ENCODE measurements at regions not wholly inside any gene's neighbourhood (a gene's known extent, or its start where the extent isn't known, plus 50 kb on each side); places are given as distances from the start of the nearest gene placed in this dataset.

DNA sequence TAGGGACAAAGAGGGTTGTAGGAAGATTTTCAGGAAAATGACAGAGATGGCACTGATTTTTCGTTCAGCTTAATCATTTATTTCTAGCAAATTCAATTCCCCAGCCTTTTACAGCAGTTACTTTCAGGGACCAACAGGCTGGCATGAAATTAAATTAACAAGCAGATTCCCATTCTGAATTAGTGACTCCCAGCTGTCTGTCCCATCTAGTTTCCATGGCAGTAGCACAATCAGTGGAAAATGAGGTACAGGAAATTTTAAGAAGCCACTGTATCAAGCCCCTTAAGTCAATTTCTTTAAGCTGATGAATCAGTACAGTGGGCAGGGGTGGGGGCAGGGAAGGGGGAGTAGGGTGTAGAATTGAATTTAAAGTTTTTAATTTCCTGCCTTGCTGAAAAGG, 121.1 kb upstream of the TEX13C start:
- no peak overlapping the region for H3K27ac ChIP-seq (ENCODE audit: low read depth, low read length)
- no peak overlapping the region for H3K9ac ChIP-seq (ENCODE audit: low read length)
- H3K4me3 ChIP-seq (ENCODE audit: low read depth, low read length): no peak overlapping the region
- H3K36me3 ChIP-seq (ENCODE audit: control insufficient read depth, insufficient read depth, low read length): no peaks in the 10 kb centered on the region
- H3K9me3 ChIP-seq (ENCODE audit: control insufficient read depth, insufficient read depth, low read depth, low read length): no peaks in the 10 kb centered on the region
- H3K4me1 ChIP-seq (ENCODE audit: control insufficient read depth, insufficient read depth, low read length): peaks cover 8% of the 10 kb centered on the region; the same call in 1 of the 2 replicates
- peaks cover 38% of the 10 kb centered on the region for H3K27me3 ChIP-seq (ENCODE audit: control insufficient read depth, insufficient read depth, low read length)

DNA sequence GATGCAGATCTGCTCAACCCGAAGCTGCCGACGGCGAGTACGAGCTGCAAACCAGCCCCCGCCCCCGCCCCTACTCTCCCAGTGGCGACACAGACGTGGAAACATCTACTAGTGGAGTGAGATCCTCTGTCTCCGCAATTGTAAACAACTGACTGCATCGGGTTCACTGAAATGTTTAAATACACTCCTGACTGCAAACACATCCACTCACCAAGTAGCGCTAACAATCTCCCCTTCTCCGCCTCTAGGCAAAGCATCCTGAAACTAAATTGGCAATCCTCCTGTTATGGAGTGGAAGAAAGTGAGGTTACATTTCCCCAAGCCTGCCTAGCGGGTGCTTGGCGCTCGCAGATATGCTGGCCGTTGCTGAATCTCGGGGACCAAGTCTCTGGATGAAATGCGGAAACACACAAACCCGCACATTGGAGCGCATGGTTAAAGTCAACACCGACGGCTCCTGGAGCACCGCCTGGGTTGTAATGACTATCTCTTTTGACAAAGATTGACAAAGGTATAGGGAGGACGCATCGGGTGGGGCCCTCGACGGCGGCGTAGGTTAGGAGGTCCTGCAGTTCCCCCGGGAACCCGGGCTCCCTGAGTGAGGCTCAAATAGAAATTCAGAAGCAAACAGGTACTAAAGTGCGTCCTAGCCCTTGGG, 117.0 kb upstream of the TEX13C start:
- peaks cover 45% of the 10 kb centered on the region for H3K27me3 ChIP-seq (ENCODE audit: control insufficient read depth, insufficient read depth, low read length)
- no peaks in the 10 kb centered on the region for H3K9me3 ChIP-seq (ENCODE audit: control insufficient read depth, insufficient read depth, low read depth, low read length)
- H3K9ac ChIP-seq (ENCODE audit: low read length): peak overlapping the region; percentile 63
- H3K4me1 ChIP-seq (ENCODE audit: control insufficient read depth, insufficient read depth, low read length): peaks cover 19% of the 10 kb centered on the region
- no peak overlapping the region for H3K27ac ChIP-seq (ENCODE audit: low read depth, low read length)
- H3K4me3 ChIP-seq (ENCODE audit: low read depth, low read length): peak overlapping the region; percentile 83
- H3K36me3 ChIP-seq (ENCODE audit: control insufficient read depth, insufficient read depth, low read length): no peaks in the 10 kb centered on the region

DNA sequence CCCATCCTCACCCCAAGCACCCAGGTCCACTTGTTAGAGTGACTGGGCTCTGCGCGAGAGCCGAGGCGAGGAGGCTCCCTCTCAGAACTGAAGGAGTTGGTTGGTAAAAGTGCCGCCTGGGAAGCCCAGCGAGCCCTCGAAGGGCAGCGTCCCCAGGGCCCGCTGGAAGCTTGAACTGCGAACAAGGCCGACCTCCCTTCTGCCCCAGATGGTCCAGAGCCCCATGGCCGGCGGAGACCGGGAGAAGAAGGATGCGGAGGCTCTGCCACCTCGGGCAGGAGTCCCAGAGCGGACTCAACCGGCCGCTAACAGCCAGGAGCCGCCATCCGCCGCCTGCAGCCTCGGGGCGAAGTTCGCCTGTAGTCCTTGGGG, 116.3 kb upstream of the TEX13C start:
- H3K36me3 ChIP-seq (ENCODE audit: control insufficient read depth, insufficient read depth, low read length): no peaks in the 10 kb centered on the region
- H3K4me1 ChIP-seq (ENCODE audit: control insufficient read depth, insufficient read depth, low read length): peaks cover 19% of the 10 kb centered on the region
- H3K27me3 ChIP-seq (ENCODE audit: control insufficient read depth, insufficient read depth, low read length): peaks cover 45% of the 10 kb centered on the region
- H3K4me3 ChIP-seq (ENCODE audit: low read depth, low read length): peak overlapping the region; percentile 83
- peak overlapping the region; percentile 63 for H3K9ac ChIP-seq (ENCODE audit: low read length)
- H3K27ac ChIP-seq (ENCODE audit: low read depth, low read length): no peak overlapping the region
- H3K9me3 ChIP-seq (ENCODE audit: control insufficient read depth, insufficient read depth, low read depth, low read length): no peaks in the 10 kb centered on the region

DNA sequence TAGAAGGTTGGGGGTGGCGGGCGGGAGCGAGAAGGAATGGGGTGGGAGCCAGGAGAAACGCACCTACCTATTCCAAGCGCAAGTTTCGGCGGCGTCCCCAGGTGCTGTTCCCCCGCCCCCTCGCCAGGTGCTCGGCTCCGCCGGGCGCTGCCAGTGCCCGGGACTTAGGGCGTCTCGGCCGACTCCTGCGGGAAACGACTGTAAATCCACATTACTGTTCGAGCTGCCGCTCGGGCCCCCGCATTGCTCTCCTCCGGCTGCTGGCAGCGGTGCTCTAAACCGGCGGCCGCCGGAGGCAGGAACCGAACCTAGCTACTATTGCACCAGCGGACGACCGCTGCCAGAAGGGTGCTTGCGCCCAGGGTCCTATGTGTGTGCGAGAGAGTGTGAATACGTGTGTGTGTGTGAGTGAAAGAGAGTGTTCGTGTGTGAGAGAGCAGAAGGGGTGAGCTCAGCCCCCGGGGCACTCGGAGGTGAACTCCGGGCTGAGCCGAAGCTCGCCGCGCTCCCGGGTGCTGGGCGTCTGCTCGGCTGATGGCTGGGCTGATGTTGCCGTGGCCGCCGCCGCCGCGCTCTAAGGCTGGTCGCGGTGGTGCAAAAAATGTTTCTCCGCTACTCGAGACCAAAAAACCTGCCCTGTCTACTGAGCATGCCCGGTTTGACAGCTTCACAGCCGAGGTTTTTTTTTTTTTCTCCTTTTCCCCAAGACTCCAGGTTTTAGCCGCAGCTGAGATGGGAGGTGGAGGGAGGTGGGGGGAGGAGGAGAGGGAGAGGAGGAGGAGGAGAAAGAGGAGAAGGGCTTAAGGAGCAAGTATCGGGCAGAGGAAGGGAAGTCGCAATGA, 115.7 kb upstream of the TEX13C start:
- H3K4me1 ChIP-seq (ENCODE audit: control insufficient read depth, insufficient read depth, low read length): peaks cover 19% of the 10 kb centered on the region
- no peak overlapping the region for H3K27ac ChIP-seq (ENCODE audit: low read depth, low read length)
- H3K27me3 ChIP-seq (ENCODE audit: control insufficient read depth, insufficient read depth, low read length): peaks cover 45% of the 10 kb centered on the region
- H3K36me3 ChIP-seq (ENCODE audit: control insufficient read depth, insufficient read depth, low read length): no peaks in the 10 kb centered on the region
- peak overlapping the region; percentile 77 for H3K9ac ChIP-seq (ENCODE audit: low read length)
- H3K9me3 ChIP-seq (ENCODE audit: control insufficient read depth, insufficient read depth, low read depth, low read length): no peaks in the 10 kb centered on the region
- peak overlapping the region; percentile 83 for H3K4me3 ChIP-seq (ENCODE audit: low read depth, low read length)

DNA sequence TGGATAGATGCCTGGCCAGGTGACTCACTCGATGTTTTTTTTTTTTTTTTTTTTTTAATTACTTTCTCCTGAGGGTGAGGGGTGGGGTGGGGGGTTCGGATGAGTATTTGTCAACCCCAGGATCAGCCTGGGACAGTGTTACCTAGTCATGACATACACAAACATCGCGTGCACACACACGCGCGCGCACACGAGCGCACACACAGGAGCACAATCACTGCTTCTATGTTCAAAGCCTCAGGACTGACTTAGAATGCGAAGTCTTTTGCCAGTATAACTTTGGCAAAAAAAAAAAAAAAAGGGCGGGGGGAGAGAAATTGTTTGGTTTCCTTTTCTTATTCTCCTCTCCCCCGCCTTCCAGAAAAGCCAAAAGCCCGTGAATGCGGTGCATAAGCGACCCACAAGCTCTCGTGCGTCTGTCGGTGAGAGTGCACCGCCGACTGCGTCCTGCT, 115.0 kb upstream of the TEX13C start:
- Histone ChIP-seq H3K4me3 (ENCODE audit: low read depth, low read length) (peak overlapping the region; percentile 83), H3K9ac (ENCODE audit: low read length) (peak overlapping the region; percentile 12), H3K36me3 (ENCODE audit: control insufficient read depth, insufficient read depth, low read length) (no peaks in the 10 kb centered on the region), H3K4me1 (ENCODE audit: control insufficient read depth, insufficient read depth, low read length) (peaks cover 21% of the 10 kb centered on the region), H3K9me3 (ENCODE audit: control insufficient read depth, insufficient read depth, low read depth, low read length) (no peaks in the 10 kb centered on the region), H3K27me3 (ENCODE audit: control insufficient read depth, insufficient read depth, low read length) (peaks cover 44% of the 10 kb centered on the region), H3K27ac (ENCODE audit: low read depth, low read length) (no peak overlapping the region)

DNA sequence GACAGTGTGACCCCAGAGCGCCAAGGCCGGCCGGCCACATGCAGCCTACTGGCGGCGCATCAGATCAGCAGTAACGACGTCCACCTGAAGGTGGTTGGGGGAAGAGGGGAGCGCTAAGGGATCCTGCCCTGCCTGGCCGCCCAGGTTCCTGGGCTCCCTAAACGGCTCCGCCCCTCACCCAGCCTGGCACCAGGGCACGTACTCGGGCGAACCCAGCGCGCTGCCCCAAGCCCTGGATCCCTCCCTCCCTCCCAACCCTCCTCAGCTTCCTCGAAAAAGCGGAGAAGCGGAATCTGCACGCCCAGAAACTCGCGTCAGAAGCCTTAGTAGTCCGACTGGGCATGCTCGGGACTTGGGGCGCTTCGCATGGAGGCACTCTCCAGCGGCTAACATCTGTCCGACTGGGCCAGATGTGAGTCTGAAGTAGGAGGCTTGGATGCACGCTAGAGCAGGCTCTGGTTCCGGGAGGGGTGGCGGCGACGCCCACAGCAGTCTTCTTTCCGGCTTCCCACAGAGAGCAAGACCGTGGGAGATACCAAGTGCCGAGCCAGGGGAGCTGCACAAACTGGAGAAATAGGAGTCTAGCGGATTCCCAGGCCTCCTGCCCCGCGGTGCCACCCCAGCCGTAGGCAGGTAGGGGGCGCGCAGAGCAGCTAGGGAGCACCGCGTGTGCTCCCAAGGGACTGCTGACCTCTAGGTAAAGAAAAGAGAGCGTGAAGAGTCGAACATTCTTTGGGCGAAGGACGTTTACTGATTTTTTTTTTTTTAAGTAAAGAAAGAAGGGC, 114.3 kb upstream of the TEX13C start:
- H3K36me3 ChIP-seq (ENCODE audit: control insufficient read depth, insufficient read depth, low read length): no peaks in the 10 kb centered on the region
- H3K4me3 ChIP-seq (ENCODE audit: low read depth, low read length): peak overlapping the region; percentile 83
- H3K9me3 ChIP-seq (ENCODE audit: control insufficient read depth, insufficient read depth, low read depth, low read length): no peaks in the 10 kb centered on the region
- H3K4me1 ChIP-seq (ENCODE audit: control insufficient read depth, insufficient read depth, low read length): peaks cover 27% of the 10 kb centered on the region
- peaks cover 39% of the 10 kb centered on the region for H3K27me3 ChIP-seq (ENCODE audit: control insufficient read depth, insufficient read depth, low read length)
- H3K9ac ChIP-seq (ENCODE audit: low read length): peak overlapping the region; percentile 75
- peak overlapping the region; percentile 15; the same call in 1 of the 2 replicates for H3K27ac ChIP-seq (ENCODE audit: low read depth, low read length)

DNA sequence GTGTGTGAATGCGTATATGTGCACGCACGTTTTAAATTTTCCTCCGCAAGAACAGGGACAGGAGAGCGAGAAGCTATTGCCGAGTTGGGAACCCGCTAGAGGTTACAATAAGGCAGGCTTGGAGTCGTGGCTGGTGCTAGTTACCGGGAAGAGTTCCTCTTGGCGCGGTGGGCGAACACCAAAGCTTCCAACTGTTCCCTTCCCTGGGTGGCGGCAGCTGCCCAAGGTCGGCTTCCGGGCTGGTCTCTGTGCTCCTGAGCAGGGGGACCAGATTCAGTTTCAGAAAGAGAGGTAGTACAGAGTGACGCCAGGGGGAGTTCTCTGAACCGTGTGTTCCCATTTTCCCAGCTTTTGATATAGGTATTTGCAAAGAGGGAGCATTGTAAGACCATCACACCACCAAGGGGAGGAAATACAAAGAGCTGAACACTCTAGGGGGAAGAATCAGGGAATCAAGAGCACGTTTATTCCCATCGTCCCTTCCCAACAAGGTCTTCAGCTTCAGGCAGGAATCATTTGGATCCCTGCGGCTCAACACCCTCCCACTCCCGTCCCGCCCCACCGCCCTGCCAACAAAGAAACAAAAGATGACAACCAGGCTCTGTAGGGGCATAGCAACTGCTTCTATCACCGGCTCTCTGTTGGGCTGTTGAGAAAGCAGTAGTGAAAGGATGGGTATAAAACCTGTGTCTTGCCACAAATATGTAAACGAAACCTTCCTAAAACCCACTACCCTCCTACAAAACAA, 113.6 kb upstream of the TEX13C start:
- Histone ChIP-seq H3K9me3 (ENCODE audit: control insufficient read depth, insufficient read depth, low read depth, low read length) (no peaks in the 10 kb centered on the region), H3K9ac (ENCODE audit: low read length) (peak overlapping the region; percentile 75), H3K27ac (ENCODE audit: low read depth, low read length) (peak overlapping the region; percentile 15; the same call in 1 of the 2 replicates), H3K36me3 (ENCODE audit: control insufficient read depth, insufficient read depth, low read length) (no peaks in the 10 kb centered on the region), H3K4me1 (ENCODE audit: control insufficient read depth, insufficient read depth, low read length) (peaks cover 30% of the 10 kb centered on the region), H3K27me3 (ENCODE audit: control insufficient read depth, insufficient read depth, low read length) (peaks cover 31% of the 10 kb centered on the region), H3K4me3 (ENCODE audit: low read depth, low read length) (peak overlapping the region; percentile 83)

DNA sequence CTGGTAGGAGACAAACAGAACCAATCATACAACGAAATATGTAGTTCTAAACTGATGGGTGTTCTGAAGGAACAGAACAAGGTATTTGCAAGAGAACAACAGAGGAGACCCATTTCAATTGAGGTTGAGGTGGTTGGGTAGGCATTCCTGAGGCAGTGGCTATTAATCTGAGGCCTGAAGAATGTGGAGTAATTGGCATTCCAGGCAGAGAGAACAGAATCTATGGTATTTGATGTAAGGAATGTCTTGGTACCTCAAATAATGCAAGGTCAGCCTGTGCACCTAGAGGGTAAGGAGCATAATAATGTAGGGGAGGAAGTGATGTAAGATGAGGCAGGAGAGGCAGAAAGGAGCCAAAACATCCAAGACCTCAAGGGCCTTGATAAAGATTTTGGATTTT, 109.5 kb upstream of the TEX13C start:
- Histone ChIP-seq H3K9me3 (ENCODE audit: control insufficient read depth, insufficient read depth, low read depth, low read length) (no peaks in the 10 kb centered on the region), H3K9ac (ENCODE audit: low read length) (no peak overlapping the region), H3K4me1 (ENCODE audit: control insufficient read depth, insufficient read depth, low read length) (peaks cover 22% of the 10 kb centered on the region), H3K4me3 (ENCODE audit: low read depth, low read length) (no peak overlapping the region), H3K36me3 (ENCODE audit: control insufficient read depth, insufficient read depth, low read length) (no peaks in the 10 kb centered on the region), H3K27me3 (ENCODE audit: control insufficient read depth, insufficient read depth, low read length) (no peaks in the 10 kb centered on the region), H3K27ac (ENCODE audit: low read depth, low read length) (no peak overlapping the region)

DNA sequence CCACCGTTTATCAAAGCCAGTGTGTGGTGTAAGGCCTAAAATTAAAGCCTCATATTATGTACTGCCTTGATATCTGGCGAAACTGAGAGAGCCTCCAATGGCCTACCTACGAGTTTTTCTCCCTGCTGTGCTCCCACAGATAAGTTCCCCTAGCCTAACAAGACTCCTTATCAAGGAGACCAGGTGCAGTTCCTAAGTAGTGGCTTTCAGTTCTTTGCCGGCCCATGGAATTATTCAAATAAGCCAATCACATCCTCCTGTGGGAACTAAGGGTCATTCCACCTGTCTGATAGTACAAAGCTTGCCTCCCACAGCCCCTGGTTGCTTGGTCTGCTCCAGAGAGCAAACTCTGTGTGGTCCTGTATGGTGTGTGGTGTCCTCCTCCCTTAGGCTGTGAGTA, 99.8 kb upstream of the TEX13C start:
- Histone ChIP-seq H3K36me3 (ENCODE audit: control insufficient read depth, insufficient read depth, low read length) (no peaks in the 10 kb centered on the region), H3K9me3 (ENCODE audit: control insufficient read depth, insufficient read depth, low read depth, low read length) (no peaks in the 10 kb centered on the region), H3K9ac (ENCODE audit: low read length) (no peak overlapping the region), H3K27ac (ENCODE audit: low read depth, low read length) (no peak overlapping the region), H3K27me3 (ENCODE audit: control insufficient read depth, insufficient read depth, low read length) (no peaks in the 10 kb centered on the region; the same call in 1 of the 2 replicates), H3K4me1 (ENCODE audit: control insufficient read depth, insufficient read depth, low read length) (no peaks in the 10 kb centered on the region), H3K4me3 (ENCODE audit: low read depth, low read length) (no peak overlapping the region)

DNA sequence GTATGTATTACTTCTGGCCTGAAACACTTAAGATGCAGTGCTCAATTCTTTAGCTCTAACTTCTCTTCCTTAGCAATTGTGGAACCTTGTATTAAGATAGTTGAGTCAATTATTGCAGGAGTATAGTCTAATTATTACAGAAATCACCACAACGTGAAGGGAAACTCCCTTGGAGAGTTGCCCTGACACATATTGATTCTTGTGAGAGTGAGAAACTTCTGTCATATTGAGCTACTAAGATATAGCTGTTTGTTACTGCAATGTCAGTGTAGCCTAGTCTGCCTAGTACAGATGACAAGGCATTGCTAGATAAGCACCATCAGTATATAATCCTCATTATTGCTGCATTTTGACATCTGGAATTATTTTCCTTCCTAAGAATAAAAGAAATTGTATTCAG, 82.7 kb upstream of the TEX13C start:
- no peak overlapping the region for H3K4me3 ChIP-seq (ENCODE audit: low read depth, low read length)
- no peaks in the 10 kb centered on the region; the same call in 1 of the 2 replicates for H3K27me3 ChIP-seq (ENCODE audit: control insufficient read depth, insufficient read depth, low read length)
- no peaks in the 10 kb centered on the region for H3K4me1 ChIP-seq (ENCODE audit: control insufficient read depth, insufficient read depth, low read length)
- H3K9me3 ChIP-seq (ENCODE audit: control insufficient read depth, insufficient read depth, low read depth, low read length): no peaks in the 10 kb centered on the region
- H3K9ac ChIP-seq (ENCODE audit: low read length): no peak overlapping the region
- no peaks in the 10 kb centered on the region for H3K36me3 ChIP-seq (ENCODE audit: control insufficient read depth, insufficient read depth, low read length)
- H3K27ac ChIP-seq (ENCODE audit: low read depth, low read length): no peak overlapping the region
